SKM-1 treated with dmso at 0.1 percent for 144 hours (cell line): ENCODE measurements at regions not wholly inside any gene's neighbourhood (a gene's known extent, or its start where the extent isn't known, plus 50 kb on each side); places are given as distances from the start of the nearest gene placed in this dataset.
"Not testable (repeated sequence)": the region's sequence is repeated elsewhere in the genome, so short reads cannot be mapped to it uniquely, and the experiment has no call there.

Experiments
- DNase-seq: peaks from one replicate; lab custom pipeline; 2025; ENCODE audit not compliant: unreplicated experiment; lab: John Stamatoyannopoulos, UW

DNA sequence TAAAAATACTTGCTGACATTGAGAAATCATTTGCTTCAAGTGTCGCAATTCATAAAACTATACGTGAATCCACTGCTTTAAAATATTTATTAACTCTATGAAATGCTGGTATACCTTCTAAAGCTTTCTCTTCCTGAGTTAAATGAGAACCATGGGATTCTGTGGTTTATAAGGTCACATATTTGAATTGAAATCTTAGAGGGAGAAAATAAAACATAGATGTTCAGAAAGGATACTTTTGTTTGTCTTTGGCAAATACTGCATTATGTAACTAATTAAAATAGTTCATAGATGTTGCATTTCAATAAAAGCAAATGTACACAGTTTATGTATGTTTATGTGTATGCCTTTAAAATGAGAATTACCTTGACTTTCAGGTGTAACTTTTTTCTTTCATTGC, 250.1 kb downstream of the FAM170A start:
- no peak for DNase-seq

DNA sequence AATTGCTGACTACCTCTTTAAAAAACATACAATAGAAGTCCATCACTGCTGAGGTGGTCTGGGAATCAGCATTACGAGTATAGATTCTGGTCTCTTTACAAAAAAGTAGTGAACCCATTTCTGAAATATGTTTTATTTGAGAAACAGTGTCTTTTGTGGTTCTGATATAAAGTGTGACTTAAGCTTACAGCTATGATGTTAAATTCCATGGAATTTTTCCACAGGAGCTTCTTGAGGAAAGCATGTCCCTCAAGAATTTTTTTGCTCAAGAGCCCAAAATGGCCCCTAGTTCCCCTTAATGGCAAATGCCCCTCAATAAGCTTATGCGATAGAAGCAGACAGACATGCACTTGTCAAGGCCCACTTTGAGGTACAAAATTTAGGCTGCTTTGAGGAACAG, 265.7 kb downstream of the FAM170A start:
- no peak for DNase-seq

DNA sequence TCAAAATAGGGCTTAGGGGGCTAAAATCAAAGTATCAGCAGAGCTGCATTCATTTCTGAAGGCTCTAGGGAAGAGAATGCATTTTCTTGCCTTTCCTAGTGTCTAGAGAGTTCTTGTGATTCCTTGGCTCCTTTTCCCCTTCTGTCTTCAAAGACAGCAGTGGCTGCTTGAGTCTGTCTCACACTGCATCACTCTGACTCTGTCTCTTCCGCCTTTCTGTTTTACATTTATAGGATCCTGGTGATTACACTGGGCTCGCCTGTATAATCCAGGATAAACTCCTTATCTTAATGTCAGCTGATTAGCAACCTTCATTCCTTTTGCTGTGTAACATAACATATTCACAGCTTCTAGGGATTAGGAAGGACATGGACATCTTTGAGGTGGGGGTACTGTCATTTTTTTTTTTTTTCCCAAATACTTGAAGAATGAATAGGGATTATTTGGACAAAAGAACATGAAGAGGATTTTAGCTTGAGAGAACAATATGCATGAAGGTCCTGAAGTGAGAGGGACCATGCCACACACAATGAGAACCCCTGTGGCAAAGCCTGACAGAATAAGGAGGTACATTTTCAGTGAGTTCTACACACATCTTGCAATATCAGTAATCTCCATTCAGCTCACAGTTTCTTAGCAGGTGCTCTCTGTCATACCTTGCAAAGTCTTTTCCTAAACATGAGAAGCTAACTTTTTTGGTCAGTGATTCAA, 267.6 kb downstream of the FAM170A start:
- no peak for DNase-seq

DNA sequence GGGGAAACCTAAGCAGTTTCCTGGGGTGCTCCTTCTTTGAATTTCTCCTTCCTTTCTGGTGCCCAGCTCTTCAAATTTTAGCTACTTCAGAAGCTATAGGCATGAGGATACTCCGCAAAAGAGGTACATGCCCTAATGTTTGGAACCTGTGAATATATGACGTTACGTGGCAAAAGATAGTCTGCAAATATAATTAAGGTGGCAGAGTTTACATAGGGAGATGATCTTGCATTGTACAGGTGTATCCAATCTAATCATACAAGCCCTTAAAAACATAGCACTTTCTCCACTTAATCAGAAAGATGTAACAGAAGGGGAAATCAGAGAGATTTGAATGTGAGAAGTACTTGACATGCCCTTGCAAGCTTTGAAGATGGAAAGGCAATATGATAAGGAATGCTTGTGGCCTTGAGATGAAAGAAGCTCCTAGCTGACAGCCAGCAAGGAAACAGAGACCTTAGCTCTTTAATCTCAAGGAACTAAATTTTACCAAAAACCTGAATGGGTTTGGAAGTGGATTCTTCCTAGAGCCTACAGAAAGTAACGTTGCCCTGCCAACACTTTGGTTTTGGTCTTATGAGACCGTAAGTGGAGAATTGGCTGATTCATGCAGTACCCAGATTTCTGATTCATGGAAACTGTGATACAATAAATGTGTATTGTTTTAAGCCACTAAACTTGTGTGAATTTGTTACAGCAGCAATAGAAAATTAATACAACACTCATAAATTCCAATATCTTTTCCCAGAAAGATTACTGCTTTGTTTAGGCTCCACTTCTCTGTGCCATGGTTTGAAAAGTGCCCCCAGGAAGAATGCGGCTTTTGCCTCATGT, 268.4 kb downstream of the FAM170A start:
- DNase-seq = no peak

DNA sequence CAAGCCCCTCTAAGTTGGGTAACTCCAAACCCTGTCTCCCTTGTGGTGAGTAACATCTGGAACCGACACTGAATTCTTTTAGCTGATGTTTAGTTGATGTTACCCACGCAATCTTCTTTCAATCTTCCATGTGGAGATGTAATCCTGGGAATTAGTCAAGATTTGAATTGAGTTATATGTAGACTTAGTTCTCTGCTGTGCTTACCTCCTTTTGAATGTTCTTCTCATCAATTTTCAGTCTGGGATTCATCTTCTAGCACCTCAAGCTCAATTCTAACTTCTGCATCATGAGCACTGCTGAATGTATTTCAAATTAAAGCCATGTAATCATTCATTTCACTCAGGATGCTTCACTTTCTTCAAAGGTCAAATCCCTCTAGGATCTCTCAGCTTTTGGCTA, 270.6 kb downstream of the FAM170A start:
- no peak for DNase-seq

DNA sequence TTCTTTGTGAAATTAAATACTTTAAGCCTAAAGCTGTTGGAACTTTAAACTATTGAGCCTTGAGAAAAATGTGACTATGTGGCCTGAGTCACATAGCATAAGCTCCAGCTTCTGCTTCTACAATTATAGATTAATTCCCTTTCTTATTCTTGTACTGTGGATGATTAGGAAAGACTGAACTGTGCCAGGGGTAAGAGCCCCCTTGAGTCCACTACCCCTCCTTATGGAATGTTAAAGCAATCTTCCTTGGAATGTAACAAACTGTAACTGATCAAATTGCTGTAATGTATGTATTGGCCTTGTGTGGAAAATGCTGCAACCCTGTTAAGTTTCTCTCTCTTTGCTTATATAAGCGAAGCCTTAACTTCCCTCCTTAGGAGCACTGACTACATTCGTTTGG, 273.2 kb downstream of the FAM170A start:
- no peak for DNase-seq

DNA sequence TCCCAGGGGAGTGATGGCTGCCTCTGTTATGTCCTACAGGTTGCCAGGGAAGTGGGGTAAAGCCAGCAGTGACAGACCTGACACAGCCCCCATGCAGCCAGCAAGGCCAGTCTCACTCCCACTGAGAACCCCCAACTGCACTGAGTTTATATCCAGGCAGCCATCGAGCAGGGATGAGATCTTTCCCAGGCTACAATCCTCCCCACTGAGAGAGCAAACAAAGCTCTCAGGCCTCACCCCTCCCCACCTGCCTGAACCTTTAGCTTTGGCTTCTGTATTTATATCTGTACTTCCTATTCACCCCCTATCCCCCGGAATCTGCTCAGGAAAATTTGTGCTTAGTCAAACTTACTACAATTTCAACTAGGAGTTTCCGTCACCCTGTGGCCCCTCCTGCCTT, 284.1 kb downstream of the FAM170A start:
- no peak for DNase-seq

DNA sequence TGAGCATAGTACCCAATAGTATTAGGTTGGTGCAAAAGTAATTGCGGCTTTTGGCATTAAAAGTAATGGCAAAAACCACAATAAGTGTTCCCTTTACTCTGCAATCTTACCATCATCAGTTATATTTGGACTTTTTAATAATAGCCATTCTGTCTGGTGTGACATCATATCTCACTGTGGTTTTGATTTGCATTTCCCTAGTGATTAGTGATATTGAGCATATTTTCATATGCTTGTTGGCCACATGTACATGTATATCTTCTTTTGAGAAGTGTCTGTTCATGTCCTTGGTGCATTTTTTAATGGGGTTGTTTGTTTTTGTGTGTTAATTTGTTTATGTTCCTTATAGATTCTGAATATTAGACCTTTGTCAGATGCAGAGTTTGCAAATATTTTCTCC, 289.9 kb downstream of the FAM170A start:
- no peak for DNase-seq

DNA sequence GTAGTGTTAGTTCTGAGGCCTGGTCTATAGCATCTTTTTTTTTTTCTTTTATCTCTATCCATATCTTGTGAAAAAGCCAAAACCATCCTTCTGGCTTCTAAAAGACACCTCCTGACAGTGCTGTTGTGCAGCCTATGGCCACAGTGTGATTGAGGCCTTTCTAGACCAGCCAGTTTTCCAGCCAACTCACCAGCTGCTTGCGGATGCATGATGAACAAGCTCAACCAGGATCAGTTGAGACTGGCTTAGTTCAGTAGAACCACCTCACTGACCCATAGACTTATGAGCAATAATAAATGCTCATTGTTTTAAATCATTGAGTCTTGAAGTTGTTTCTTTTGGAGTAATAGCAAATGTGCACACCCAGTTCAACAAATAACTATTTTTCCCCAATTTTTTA, 296.9 kb downstream of the FAM170A start:
- DNase-seq = no peak

DNA sequence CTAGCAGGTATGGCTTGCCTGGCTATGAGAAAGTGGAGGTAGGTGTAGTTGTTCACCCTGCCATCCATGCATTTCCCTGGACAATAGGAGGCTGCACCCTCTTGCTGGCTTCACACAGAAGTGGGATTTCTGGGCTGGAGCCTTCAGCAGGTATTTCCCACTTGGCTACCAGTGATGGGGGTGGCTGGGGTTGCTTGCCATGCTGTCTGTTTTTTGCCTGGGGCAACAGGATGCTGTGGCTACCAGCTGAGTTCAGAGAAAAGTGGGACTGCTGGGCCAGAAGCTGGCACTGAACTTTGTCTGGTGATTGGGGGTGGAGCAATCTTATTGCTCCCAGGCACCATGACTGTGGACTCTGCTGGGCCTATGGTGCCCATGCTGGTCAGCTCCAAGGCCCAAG, 299.6 kb downstream of the FAM170A start:
- no peak for DNase-seq

DNA sequence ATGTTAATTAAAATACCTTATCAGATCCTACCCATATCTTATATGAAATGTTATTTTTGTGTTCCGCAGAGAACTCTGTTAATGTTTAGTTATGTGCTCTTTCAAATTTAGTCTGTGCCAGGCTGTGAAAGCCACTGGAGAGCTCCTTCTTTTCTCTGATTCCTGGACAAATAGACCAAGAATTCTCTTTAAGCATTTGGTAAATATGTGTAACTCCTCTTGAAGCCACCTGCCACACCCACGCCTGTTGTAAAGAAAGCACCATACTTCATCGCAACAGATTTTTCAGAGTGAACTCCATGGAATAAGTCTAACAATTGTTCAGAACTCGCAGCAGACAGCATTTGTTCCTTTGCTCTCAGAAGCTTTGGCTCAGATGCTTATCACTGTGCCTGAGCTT, 301.1 kb downstream of the FAM170A start:
- DNase-seq = no peak

DNA sequence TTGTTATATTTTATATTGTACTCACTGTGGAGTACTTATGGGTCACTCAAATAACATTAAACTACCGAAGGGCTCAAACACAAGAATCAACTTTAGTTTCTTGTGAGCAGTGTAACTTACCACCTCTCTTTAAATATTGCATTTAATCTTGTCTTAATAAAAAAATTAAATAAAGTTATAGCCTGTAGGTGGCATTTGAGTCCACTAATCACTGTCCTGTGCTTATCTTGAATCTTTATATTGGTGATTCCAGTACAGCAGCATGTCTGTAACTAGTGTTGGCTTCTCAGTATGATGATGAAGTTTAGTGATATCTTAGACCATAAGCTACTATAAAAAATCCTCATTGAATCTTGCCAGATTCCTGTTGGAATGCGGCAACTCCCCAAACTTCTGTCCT, 313.8 kb downstream of the FAM170A start:
- no peak for DNase-seq

DNA sequence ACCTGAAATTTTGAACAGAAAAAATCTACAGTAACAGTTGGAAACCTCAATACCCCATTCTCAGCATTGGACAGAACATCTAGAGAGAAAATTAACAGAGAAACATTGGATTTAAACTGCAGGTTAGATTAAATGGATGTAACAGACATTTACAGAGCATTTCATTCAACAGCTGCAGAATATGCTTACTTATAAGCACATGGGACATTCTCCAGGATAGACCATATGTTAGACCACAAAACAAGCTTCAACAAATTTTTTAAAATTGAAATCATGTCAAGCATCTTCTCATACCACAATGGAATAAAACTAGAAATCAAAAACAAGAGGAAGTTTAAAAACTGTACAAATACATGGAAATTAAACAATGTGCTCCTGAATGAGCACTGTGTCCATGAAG, 316.3 kb downstream of the FAM170A start:
- DNase-seq = no peak

DNA sequence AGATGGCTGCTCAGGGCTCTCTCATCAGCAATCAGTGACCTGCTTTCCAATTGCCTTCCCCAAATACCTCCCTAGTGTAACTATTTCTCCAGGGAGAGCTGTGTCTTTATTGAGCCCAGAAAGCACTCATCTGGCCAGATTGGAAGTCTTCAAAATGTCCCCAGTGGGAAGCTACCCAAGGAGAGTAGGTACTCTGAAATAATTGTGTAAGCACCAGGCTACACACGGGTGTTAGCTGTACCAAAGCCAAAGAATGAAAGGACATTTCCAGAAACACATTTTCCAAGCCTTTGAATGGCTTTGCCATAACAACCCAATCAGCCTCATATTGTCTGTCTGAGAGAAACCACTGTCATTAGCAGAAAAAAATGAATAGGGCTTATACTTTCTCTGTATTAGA, 318.8 kb downstream of the FAM170A start:
- DNase-seq = no peak

DNA sequence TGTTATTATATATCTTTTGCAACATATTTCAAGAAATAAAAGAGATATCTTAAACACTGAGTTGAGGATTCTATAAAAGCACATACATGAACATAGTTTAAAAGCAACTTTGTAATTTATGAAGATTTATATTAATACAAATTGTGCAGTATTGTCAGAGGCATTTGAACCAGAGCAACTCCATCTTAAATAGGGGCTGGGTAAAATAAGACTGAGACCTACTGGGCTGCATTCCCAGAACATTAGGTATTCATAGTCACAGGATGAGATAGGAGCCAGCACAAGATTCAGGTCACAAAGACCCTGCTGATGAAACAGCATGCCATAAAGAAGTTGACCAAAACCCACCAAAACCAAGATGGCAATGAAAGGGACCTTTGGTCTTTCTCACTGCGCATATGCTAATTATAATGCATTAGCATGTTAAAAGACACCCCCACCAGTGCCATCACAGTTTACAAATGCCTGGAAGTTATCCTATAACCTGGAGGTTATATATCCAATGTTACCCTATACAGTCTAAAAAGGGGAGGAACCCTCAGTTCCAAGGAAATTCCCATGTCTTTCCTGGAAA, 320.2 kb downstream of the FAM170A start:
- no peak for DNase-seq

DNA sequence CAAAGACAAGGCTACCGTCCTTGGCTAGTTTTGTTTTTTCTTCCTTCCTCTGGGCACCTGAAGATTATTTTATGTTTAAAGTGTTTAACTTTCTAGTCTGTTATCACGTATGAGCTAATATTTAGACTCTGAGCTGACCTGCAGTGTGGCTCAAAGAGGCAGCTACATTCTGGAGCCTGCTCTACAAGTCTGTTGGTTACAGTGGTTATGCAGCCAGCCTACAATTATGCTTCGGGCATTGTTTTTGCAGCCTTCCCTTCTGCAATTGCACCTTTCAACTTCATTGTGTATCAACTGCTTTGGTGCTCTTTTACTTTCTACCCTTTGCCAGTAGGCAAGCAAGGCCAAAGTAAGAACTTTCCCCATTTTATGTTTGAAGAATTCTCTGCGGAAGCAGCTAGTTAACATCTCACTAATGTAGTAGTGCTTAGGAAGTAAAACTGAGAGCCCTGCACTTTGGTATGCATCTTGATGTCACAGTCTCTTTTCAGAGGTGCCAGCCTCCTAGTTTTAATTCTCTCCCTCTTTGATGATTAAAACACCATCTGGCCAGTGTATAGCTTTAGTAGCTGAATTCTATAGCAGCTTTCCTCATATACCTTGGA, 322.1 kb downstream of the FAM170A start:
- no peak for DNase-seq

DNA sequence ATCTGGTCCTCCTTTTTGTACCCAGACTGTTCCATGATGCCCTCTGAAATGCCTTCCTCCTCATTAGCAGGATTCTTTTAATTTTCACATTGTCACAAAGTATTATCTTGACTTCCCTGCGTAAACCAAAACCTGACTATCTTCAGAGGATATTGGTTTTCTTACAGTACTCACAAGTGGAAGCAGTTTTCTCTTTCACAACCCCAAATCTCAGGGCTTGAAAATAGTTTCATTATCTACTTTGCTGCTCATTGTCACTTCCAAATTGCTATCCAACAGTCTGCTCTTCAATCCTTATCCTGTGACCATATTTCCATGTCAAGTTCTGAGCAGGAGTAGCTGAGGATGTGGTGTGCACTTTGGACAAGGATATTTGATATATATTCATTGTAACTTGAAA, 324.1 kb downstream of the FAM170A start:
- DNase-seq = no peak

DNA sequence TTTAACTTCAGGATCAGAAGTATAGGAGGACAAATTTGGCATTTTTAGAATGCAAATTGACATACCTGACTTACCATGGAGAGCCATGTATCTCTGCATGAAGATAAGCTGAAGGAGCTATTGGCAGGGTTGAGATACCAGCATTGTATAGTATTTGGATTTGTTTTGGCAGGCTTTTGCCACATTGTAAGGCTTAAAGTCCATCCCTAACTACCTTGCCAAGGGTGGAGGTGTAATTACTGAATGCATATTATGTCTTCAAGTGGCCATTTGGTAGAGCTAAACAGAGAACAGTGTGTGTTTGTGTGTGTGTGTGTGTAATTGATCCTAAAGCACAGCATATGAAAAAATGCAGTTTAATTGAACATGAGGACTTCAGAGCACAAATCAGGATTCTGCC, 324.7 kb downstream of the FAM170A start:
- DNase-seq = no peak

DNA sequence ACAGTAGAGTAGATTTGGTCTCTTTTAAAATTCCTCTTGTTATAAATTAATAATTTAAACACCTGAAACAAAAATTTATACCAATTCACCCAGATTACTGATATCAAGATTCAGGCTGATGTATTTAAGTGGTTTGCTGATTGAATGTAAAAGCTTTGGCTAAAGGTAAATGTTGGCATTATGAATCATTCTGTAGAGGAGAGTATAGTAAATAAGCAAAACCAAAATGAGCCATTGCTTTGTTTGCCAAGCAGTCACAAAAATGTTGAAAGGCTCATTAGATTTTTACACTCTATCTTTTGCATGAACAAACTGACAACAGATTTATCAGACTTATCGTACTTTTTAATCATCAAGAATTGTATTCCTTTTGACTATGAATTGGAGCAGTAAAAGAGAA, 332.6 kb downstream of the FAM170A start:
- DNase-seq = no peak

DNA sequence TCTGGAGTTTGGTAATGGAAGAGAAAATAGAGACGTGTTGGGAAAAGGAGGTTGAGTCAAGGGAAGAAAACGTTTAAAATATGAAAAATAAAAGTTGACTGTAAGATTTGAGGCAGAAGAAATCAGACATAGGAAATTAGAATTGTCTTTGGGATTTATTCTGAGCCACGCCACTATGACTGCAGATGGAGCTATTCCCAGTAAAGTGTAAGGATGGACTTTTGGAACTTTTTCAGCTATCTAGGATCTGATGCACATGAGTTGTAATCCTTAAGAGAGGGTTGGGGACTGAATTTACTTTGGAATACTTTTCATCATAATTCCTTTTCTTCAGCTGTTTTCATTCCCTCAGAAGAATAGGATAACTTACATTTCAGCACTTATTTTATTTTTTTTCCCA, 336.7 kb downstream of the FAM170A start:
- DNase-seq = no peak

DNA sequence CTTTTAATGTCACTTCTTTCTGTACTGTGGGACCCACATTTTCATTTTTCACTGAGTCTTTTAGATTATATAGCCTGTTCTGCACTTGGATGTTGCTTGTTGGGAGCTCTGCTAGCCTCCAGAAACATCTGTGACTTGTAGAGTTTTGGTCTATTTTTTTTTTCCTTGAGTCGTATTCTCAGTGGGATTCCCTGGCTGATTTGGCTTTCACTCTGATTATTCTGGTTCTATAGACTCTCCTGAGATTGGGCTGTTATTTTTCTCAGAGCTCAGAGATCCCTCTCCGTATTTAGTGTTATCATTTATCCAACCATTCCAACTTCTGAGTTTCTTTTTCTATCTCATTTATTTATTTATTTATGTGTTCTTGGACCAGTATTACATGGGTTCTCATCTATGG, 339.3 kb downstream of the FAM170A start:
- no peak for DNase-seq

DNA sequence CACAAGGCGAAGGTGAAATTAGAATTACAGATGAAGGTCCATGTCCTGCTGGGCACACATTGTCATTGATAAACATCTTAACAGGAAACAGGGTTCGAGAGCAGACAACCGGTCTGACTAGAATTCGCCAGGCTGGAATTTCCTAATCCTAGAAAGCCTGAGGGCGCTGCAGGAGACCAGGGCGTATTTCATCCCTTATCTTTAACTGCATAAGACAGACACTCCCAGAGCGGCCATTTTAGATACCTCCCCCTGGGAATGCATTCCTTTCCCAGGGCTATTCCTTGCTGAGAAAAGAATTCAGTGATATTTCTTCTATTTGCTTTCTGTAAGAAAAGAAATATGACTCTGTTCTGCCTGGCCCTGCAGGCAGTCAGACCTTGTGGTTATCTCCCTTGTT, 357.7 kb downstream of the FAM170A start:
- DNase-seq = not testable (repeated sequence)
